Tibial artery (tissue), 4 donors: ENCODE measurements at regions not wholly inside any gene's neighbourhood (a gene's known extent, or its start where the extent isn't known, plus 50 kb on each side); places are given as distances from the start of the nearest gene placed in this dataset.

Experiments
- DNase-seq, 2 donors: peaks; one replicate each; pipeline ENCODE4 v3.0.0-alpha.2; 2019
- H3K27ac ChIP-seq, 2 donors: fragments of 200-600 bp; sonication (generic) in 1 of 2; 1 replicate in 1 of 2; 2 replicates in 1 of 2; pipeline ENCODE4 v1.5.1; 2018 to 2019; ENCODE audit warnings: mild to moderate bottlenecking in 1 of 2
- H3K27me3 ChIP-seq, 2 donors: fragments of 200-600 bp; sonication (generic) in 1 of 2; one replicate each; pipeline versions ENCODE4 v1.5.1 to v1.6.0; 2016 to 2019
- H3K36me3 ChIP-seq, 3 donors: fragments of 200-600 bp; sonication (generic) in 2 of 3; one replicate each; pipeline ENCODE4 v1.5.1; 2016 to 2019; ENCODE audit warnings: mild to moderate bottlenecking in 2 of 3
- H3K4me1 ChIP-seq, 4 donors: fragments of 200-600 bp; sonication (generic) in 2 of 4; 1 replicate in 3 of 4; 2 replicates in 1 of 4; pipeline ENCODE4 v1.5.1; 2016 to 2019
- H3K4me3 ChIP-seq, 2 donors: fragments of 200-600 bp; sonication (generic) in 1 of 2; 1 replicate in 1 of 2; 2 replicates in 1 of 2; pipeline ENCODE4 v1.5.1; 2018 to 2019; ENCODE audit warnings: mild to moderate bottlenecking in 2 of 2
- H3K9me3 ChIP-seq, 3 donors: fragments of 200-600 bp; sonication (generic) in 1 of 3; one replicate each; pipeline ENCODE4 v1.5.1; 2016 to 2019
- intact Hi-C: fragments of 100-400 bp; cut with DNase I; formaldehyde crosslinking; loops from one replicate; pipeline ENCODE4 v1.15.0; 2023; ENCODE audit warnings: low total_unique reads
- TF ChIP-seq, protein P1 (sequence below), 2 experiments: fragments of 200-600 bp in 1 of 2; fragments of 450-650 bp in 1 of 2; IDR thresholded peaks; one replicate each; pipeline ENCODE4 v1.5.1; 2017 to 2019; ENCODE audit warnings: antibody characterized with exemption in 2 of 2, mild to moderate bottlenecking in 1 of 2, moderate library complexity in 1 of 2

DNA sequence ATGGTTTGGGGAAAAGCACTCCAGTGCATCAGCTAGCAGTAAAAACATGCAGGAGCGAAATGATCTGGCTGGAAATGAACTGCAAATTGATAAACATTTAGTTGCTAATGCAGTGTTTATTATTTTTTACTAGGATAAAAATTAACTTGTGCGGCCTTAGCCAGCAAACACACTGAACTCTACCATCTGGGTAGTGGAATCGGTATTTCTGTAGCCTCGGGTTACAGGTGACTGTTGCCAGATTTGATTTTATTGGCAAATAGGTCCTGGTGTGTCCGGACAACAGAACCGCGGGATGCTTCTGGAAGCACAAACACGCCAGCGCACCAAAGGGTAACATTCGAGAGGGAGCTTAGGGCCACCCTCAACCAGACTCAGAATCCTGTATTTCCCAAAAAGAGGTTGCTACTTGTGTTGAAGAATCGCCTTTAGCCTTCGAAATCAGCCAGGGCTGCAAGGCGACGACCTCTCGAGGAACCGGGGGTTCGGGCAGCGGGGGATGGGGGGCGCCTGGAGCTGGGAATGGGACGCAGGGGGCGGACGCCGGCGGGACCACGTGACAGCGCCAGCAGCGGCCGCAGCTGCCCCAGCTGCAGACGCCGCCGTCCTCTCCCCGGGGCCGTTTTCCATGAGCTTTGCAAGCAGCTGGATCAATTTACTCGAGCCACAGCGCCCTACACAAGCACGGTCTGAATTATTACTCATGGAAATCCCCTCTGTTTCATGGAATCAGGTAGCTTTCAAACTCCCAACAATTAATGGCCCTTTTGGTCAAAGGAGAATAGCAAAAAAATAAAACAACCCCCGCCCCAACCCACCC lies 158.8 kb downstream of the TOMM20 start:
- Histone ChIP-seq H3K36me3 (no peaks in the 10 kb centered on the region), H3K9me3 (no peaks in the 10 kb centered on the region), H3K4me3 (peak overlapping the region; percentile 30 to 45), H3K4me1 (peaks cover 6 to 55% (median 33%) of the 10 kb centered on the region in 4 donors), H3K27me3 (no peaks in the 10 kb centered on the region), H3K27ac (peak overlapping the region; percentile 77 to 78)
- intact Hi-C loops = loop anchor here (5.0 kb wide), 1 partner anchor 52 kb away; no protein-coding TSS in a partner anchor
- TF ChIP-seq, protein P1, sequence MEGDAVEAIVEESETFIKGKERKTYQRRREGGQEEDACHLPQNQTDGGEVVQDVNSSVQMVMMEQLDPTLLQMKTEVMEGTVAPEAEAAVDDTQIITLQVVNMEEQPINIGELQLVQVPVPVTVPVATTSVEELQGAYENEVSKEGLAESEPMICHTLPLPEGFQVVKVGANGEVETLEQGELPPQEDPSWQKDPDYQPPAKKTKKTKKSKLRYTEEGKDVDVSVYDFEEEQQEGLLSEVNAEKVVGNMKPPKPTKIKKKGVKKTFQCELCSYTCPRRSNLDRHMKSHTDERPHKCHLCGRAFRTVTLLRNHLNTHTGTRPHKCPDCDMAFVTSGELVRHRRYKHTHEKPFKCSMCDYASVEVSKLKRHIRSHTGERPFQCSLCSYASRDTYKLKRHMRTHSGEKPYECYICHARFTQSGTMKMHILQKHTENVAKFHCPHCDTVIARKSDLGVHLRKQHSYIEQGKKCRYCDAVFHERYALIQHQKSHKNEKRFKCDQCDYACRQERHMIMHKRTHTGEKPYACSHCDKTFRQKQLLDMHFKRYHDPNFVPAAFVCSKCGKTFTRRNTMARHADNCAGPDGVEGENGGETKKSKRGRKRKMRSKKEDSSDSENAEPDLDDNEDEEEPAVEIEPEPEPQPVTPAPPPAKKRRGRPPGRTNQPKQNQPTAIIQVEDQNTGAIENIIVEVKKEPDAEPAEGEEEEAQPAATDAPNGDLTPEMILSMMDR (IDR thresholded peaks at IDR 0.05) = no peak
- DNase-seq = no peak

DNA sequence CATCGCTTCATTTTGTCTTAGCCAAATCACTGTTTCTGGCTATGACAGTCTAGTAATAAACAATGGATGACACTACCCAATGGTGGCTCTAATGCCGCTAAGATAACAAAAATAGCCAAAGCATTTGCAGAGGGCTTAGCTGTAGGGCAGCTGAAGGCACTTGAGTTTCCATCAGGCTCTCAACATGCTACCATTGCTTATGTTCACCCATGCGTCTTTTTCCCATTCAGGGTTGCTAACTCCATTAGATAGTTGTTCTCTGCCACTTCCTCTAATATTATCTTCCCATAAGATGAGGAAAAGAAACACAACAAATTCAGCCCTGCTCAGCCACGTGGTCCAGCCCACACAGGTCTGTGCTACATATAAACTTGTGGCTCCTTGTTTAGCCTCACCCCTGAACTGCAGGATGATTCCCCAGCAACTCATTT lies 159.6 kb downstream of the TOMM20 start:
- intact Hi-C loops = no loop called here
- Histone ChIP-seq H3K9me3 (no peaks in the 10 kb centered on the region), H3K27ac (peak overlapping the region; percentile 77 to 78), H3K4me1 (peaks cover 6 to 51% (median 37%) of the 10 kb centered on the region in 4 donors), H3K27me3 (no peaks in the 10 kb centered on the region), H3K4me3 (no peak overlapping the region), H3K36me3 (no peaks in the 10 kb centered on the region)
- TF ChIP-seq, protein P1 (IDR thresholded peaks at IDR 0.05) = no peak
- DNase-seq = no peak

DNA sequence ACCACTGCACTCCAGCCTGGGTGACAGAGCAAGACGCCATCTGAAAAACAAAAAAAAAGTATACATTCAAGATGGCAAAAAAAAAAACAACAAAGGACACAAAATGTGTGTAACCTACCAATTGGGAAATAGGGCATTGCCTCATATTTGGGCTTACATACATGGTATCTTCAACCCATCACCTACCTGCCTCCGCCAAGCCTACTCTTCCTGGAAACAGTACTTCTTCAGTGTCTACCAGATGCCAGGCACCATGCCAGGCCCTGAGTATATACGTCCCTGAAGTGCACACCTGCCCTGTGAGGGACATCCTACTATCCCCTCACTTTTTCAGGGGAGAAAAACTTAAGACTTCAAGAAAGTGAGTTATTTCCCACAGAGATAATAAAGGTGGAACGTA lies 160.2 kb downstream of the TOMM20 start:
- Histone ChIP-seq H3K27me3 (no peaks in the 10 kb centered on the region), H3K4me1 (peaks cover 6 to 52% (median 40%) of the 10 kb centered on the region in 4 donors), H3K9me3 (no peaks in the 10 kb centered on the region), H3K36me3 (no peaks in the 10 kb centered on the region), H3K4me3 (no peak overlapping the region), H3K27ac (peak overlapping the region; percentile 77 to 78)
- no peak for DNase-seq
- intact Hi-C loops = no loop called here
- TF ChIP-seq, protein P1 (IDR thresholded peaks at IDR 0.05) = no peak

DNA sequence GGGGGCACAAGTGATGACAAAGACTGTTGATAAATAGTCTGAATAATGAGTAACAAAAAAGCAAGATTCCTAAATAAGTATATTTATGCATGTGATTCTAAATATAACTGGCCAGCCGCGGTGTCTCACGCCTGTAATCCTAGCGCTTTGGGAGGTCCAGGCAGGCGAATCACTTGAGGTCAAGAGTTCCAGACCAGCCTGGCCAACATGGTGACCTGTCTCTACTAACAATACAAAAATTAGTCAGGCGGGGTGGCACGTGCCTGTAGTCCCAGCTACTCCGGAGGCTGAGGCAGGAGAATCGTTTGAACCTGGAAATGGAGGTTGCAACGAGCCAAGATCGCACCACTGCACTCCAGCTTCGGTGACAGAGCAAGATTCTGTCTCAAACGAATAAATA lies 161.5 kb downstream of the TOMM20 start:
- Histone ChIP-seq H3K27me3 (no peaks in the 10 kb centered on the region), H3K27ac (no peak overlapping the region), H3K36me3 (no peaks in the 10 kb centered on the region), H3K4me1 (peaks cover 6 to 65% (median 51%) of the 10 kb centered on the region in 4 donors), H3K9me3 (no peaks in the 10 kb centered on the region), H3K4me3 (no peak overlapping the region)
- intact Hi-C loops = no loop called here
- TF ChIP-seq, protein P1 (IDR thresholded peaks at IDR 0.05) = no peak
- DNase-seq = no peak

DNA sequence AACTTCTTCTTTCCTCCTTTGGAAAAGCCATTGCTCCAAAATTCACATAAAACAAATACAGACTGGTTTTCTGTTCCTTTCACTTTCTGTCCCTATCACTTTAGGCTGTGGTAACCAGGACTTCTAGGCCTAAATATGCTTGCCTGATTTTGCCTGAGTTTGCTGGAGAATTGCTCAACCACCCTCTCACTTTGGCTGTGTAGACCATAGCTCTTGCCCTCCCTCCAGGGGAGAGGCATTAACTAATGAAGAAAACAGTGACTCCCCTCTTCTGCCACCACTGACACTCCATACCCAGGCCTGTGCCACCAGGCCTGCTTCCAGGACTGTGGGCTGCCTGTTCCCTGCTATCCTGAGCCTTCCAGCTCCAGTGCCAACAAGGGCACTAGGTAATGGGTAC lies 163.5 kb downstream of the TOMM20 start:
- Histone ChIP-seq H3K4me1 (peaks cover 0 to 63% (median 52%) of the 10 kb centered on the region in 4 donors), H3K9me3 (no peaks in the 10 kb centered on the region), H3K4me3 (no peak overlapping the region), H3K27me3 (no peaks in the 10 kb centered on the region), H3K27ac (peak overlapping the region; percentile 31 to 77), H3K36me3 (no peaks in the 10 kb centered on the region)
- intact Hi-C loops = no loop called here
- TF ChIP-seq, protein P1 (IDR thresholded peaks at IDR 0.05) = no peak
- DNase-seq = no peak
